HG03342 (cell line): ENCODE measurements at regions not wholly inside any gene's neighbourhood (a gene's known extent, or its start where the extent isn't known, plus 50 kb on each side); places are given as distances from the start of the nearest gene placed in this dataset.

Experiments used
- ATAC-seq: cut with Tn5 transposase; IDR thresholded peaks from one replicate; pipeline ENCODE4 v1.9.1; 2021; ENCODE audit warnings: mild to moderate bottlenecking, moderate library complexity; ENCODE audit not compliant: unreplicated experiment

DNA sequence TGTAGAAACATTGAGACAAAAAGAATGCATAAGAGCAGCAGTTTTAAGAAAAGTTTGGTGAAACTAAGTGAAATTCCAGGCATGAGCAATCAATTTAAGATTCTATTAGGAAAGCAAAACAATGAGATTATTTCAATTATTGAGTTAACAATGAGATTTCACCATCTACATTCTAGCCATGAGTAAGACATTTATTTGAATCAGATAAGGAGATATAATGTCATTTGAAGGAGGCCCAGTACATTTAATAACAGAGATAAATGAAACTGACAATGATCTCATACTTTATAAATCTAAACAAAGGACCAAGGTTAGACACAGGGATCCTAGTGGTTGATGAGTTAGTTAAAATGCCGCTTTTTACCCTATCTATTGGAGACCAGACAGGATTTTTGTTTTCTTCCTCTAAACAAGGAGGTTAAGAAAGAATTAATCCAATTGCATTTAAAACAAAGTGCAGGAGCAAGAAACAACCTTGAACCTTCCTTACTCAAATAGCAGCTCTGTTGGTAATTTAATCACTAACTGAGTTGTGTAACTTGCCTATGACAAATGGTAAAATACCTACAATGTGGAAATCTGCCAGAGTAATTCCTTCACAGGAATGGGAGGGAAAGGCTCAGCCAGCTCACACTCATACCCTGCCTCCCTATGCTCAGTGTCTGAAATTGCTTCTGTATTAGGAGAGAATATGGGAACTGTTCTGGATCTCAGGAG lies 103.5 kb upstream of the NR3C1 start:
- no peak for ATAC-seq

DNA sequence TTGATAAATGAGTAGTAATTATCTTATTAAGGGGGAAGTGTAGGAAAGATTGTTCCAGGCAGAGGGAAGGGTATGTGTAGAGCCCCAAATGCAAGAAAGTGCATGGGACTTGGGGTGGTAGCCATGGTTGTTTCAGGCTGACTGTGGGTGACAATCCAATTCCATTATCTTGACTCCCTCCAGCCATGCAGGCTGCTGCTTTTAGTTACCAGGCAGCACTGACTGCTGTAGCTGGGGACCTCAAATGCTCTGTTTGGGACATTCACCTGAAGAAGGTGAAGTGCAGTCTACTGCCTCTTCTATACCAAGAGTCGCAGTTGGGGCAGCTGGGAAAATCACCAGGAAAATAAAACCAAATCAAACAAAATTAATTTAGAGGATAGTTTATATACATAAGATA lies 102.4 kb upstream of the NR3C1 start:
- ATAC-seq: no peak

DNA sequence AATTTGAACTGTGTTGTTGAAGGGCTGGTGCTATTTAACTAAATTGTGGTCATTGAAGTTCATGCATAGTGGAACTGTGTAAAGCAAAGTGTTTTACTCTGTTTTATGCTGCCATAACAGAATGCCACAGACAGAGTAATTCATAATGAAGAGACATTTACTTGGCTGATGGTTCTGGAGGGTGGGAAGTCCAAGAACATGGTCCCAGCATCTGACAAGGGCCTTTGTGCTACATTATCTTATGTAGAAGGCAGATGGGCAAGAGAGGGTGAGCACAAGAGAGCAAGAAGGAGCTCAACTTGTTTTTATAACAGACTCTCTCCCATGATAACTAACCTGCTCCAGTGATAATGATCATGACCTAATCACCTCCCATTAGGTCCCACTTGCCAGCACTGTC lies 101.9 kb upstream of the NR3C1 start:
- ATAC-seq: no peak

DNA sequence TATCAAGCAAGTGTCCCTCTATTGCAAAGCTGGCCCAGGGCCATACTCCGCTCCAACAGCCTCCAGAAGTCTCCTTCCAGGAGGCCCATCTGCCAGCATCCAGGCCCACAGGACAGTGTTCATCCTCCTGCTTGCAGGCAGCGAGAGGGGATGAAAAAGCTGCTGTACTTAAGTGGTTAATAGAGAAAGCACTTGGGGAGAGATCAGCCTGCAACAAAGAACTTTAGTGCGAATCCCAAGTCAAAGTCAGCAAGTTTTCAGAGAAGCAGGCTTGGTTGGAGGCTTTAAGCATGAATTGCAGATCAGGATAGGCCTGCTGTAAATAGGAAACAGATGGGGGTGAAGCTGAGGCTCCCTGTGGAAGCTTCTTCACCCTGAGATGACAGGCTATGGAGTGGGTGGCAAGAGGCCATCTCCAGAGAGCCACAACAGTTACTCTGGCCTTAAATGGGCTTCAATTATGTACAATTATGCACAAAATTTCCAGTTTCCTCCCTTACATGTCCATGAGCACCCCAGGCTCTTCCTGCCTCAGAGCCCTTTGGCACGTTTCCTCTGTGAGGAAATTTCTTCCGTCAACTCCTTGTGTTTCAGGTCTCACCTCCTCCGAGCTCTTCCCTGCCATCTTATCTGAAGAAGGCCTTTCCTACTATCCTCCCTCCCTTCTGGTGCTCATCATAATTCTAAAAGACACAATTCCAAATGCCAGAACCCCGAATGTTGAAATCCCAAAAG lies 98.0 kb upstream of the NR3C1 start:
- ATAC-seq: no peak

DNA sequence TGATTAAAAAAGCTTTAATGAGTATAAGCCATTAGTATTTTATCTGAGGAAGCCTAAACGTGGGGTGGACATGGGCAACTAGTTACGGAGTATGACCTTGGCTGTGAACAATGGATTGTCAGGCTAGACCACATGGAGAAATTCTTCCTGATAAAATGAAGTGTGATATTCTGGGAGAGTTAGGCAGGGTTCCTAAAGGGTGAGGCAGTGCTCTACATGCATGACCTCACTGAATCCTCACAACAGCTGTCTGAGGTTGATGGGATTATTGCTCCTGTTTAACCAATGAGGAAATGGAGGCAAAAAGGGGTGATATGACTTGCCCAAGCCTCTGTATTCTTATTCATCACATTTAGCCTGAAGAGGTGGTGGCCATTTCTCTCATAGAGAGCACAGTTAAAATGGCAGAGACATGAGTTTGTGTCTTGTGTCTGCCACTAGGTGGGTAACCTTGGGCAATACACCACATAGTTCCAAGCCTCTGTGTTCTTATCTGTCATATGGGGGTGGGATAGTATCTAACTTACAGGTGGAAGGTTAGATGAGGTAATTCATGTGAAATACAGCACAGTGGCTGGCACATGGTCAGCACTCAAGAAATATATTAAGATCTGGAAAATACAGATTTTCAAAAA lies 96.1 kb upstream of the NR3C1 start:
- ATAC-seq: no peak

DNA sequence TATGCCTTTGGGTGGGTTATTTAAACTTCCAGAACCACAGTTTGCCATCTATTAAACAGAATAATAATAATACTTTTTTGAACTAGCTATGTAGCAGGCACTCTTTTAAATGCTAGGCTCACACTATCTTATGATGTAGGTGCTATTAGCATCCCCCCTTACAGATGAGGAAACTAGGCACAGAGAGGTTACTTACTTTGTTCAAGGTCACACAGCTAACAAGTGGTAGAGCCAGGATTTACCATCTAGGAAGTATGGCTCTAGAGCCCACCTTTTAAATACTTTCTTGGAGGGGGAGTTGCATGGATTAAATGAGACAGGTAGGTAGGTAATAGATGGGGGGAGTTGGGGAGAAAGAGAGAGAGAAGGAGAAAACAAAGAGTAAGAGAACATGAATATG lies 95.3 kb upstream of the NR3C1 start:
- ATAC-seq: no peak

DNA sequence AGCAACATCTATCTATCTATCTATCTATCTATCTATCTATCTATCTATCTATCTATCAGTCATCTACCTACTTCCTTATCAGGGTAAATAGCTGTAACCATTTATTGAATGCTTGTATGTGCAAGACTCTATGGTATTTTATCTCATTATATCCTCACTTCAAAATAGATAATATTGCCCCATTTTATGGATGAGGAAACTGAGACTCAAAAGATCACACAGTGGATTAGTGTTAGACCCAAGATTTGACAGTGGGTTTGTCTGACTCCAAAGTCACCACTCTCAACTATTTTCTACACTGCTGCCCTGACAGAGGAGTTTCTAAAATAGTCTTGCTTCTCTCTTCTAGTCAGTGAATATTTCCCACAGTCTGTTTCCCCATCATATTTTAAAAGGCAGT lies 94.3 kb upstream of the NR3C1 start:
- no peak for ATAC-seq

DNA sequence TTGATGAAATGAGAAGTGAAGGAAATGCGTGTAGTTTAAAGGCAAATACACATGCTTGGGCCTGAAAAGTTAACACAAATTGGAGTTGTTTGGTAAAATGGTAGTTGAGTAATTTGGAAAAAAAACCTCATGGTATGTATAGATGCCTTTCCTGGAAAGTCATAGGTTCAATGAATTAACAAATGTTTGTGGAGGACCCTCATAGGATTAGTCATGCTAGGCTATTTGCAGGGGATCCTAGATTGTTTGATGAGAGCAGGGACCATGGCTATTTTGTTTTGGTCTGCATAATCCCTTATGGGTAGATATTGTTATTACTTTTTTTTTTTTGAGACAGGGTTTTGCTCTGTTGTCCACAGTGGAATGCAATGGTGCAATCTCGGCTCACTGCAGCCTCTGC lies 93.5 kb upstream of the NR3C1 start:
- no peak for ATAC-seq

DNA sequence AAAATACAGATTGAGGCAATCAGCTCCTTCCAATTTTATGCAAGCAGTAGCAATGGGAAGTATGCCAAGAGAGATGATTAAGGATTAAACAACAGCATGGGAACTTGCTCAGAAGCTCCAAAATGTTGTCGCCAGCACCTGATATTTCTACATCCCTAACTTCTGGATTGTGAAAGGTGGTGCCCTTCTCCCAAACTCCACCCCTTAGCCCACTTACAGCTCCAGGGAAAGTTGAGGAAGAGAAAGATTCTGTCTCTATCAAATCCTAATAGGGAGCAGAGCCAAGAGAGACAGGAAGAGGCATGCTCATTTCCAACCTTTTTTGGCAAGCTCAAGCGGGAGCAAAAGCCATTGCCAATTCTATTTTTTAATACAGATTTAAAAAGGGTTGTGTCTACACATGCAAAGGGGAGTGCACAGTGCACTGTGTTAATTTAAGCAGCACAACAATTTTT lies 92.4 kb upstream of the NR3C1 start:
- no peak for ATAC-seq

DNA sequence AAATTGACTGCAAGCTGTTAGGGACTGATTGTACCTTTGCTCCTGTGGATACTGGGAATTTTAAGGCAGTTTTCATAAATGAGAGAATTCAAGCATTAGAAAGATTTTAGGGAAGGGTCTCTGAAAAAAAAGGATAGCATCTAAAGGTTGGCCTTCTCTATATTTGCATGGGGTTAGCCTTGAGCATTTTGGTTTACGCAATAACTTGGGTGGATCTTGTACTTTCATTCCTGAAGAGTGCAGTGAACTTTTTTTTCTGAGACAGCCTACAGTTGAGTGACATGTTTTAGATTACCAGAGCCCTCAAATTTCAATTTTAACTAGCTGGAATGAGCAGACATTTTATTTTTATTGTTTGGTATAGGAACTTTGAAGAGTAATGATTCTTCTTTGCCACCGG lies 91.6 kb upstream of the NR3C1 start:
- no peak for ATAC-seq

DNA sequence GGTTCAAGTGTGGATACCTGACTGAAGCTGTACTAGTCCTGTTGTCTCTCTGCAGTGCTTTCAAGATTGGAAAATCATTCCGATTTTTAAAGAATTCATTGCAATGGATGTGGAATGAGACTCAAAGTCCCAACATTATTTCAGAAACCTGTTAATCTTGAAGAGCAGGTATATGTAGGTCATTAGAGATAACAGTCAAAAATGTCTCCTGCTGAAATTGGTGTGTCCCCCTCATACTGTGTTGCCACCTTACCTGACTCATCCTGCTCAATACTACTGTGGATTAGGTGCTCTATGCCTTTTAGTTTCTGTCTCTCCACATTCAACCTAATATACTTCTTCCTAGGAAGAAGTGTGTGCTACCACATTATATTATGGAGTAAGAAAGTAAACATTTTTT lies 91.1 kb upstream of the NR3C1 start:
- ATAC-seq: no peak

DNA sequence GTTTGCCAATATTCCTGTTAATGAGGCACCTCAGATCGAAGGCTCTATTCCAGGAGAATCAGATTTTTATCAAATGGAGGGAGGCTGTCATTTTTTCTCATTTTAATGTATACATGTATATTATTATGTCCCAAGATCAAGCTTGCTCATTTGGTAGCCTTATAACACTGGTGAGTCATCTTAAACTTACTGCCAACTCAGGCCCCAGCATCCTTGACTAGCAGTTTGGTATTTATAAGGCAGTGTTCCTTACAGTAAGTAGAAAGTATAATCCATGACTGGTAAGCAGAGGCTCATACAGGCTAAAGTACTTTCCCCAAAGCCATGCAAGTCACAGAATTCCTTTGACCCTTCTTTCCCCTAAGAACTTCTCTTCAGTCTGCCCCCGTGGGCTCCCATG lies 90.7 kb upstream of the NR3C1 start:
- no peak for ATAC-seq

DNA sequence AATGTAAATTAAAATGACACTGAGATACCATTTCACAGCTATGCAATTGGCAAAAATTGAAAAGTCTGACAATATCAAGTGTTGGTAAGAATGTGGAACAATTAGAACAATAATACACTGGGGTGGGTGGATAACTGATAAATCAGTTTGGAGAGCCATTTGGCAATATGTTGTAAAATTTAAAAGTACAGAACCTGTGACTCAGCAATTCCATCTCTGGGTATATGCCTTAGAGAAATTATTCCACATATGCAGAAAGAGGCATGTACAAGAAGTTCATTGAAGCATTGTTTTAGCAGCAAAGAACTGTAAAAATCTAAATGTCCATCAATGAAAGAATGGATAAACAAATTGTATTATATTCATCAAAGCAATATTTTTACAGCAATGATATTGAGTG lies 89.3 kb upstream of the NR3C1 start:
- no peak for ATAC-seq

DNA sequence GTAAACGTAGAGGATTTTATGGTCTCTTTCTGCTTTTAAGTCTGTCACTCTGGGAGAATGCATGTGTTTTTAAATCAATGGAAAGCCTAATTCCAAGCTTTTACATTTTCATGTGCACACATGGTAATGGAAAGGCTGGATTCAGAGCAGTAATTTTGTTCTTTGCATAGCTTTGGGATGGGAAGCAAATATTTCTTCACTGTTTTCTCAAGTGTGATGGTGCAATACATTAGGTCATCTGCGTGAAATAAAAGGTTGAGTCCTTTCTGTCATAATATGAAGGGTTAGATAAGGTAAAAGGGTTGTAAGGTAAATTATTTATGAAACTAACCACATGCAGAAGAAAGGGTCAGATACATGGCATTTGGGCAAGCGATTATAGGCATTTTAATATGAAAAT lies 88.2 kb upstream of the NR3C1 start:
- no peak for ATAC-seq

DNA sequence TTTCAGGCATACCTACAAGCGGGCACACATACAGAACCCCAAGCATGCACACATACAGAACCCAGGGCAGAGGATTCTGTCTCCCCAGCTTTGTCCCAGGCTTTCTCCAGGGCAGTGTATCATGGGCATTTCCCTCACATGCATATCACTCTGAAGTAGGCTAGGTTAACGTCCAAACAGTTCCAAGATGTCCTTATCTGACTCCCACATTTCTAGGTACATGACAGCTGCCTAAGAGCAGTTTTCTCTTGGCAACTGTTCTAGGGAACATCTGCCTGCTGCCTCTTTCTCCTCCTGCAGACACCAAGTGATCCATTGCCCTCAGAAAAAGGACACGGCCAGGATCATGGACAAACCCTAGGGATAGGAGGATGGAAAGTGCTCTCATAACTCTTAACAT lies 84.9 kb upstream of the NR3C1 start:
- no peak for ATAC-seq

DNA sequence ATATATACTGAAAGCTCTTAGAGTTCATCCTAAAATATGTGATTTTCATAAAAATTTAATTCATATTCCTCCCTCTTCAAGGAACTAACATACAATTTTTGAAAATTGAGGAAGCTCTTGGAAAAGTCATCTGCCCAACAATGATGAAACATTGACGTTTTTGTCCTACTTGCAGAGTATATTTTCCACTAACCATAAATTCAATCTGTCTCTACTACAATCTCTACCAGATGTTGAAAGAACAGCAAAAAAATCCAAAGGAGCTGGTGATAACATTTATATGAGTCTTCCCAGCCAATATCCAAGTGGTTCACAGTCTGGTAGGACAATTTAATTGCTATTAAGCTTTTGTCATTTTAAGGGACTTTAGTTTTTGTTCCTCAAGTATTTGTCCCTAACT lies 81.1 kb upstream of the NR3C1 start:
- no peak for ATAC-seq

DNA sequence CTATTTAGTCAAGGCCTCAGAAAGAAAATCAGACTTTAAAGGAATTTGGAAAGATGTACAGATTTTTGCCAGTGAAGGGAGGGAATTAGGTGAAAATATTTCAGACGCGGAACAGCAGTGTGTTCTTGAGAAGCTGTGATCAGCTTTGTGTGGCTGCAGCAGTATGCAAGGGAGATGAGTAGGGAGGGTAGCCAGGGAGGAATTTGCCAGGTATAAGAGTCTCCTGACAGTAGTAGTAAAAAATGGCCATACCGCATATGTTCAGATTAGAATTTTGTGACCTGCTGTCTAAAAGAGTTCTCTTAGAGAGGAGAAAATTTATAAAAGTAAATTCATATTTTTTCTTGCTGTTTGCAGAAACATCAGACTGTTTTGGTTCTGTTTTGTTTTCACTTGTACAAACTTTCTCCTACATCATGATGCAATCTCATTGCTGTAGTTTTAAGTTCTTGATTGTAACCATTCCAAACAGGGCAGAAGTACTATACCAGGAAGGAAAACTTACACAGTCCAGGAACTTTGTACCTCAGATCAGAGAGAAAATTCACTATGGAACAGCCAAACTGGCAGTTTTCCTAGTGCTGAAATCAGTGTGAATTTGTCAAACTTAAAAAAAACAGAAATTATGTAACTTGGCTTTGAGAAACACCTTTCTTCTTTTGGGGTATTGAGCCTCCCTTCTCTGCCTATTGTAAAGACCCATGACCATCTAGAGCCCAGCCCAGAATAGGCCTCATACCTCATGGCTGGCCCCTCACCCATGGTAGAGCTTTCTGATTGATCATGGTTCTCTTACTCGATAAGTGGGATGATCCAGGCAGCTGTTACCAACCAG lies 78.4 kb upstream of the NR3C1 start:
- ATAC-seq: no peak

DNA sequence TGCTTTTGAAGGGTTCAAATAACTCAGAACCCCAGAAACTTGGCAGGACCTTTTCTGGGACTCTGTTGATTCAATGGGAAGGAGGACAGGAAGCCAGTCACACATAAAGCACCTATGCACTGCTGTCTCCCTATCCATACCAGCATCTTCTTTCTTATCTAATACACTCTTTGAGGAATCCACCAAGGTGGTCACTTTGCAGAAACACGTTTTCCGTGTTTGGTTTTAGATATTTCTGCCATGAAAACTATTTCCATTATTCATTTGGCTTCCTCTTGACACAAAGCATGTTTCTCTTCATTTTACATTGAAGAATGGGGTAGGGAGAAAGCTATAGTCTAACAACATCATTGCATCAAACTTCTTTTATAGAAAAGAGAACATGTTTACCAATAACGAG lies 76.5 kb upstream of the NR3C1 start:
- ATAC-seq: no peak

DNA sequence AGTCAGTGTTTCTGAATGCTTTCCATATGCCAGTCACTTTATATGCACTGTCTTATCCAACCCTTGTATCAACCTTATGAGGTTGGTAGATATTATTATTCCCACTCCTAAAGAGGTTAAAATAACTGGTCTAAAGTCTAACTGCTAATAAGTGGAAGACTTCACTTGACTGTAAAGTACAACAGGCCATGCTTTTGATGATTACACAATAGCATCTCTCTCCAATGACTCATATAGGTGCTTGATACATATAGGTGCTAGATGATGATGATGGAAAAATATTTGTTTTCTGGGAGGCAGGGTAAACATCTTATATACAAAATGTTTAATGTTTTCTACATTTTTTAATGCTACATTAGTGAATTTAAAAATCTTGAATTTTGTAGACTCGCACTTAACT lies 75.9 kb upstream of the NR3C1 start:
- ATAC-seq: no peak

DNA sequence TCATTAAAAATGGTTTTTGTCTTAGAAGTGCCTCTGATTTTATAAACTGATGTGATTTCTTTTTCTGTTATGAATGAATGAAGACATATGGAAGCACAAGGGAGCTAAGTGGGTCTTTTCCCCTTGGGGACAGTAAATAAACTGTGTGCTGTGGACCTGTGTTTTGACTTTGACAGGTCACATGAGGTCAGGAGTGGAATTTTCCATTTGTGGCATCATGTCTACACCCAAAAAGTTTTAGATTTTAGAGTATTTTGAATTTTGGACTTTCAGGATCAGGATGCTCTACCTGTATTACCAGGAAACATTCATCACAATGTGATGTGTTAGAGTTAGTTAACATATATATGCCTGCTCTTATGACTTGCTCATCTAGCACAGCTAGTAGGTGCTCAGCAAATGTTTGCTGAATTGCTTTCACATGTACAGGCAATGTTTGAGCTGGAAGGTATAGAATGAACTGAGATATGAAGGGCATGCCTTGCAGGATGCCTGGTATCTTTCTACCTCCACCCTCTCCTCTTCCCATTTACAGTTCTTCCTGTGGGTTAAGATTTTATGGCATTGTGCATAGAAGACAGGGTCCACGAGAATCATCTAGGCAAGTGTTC lies 73.2 kb upstream of the NR3C1 start:
- no peak for ATAC-seq

DNA sequence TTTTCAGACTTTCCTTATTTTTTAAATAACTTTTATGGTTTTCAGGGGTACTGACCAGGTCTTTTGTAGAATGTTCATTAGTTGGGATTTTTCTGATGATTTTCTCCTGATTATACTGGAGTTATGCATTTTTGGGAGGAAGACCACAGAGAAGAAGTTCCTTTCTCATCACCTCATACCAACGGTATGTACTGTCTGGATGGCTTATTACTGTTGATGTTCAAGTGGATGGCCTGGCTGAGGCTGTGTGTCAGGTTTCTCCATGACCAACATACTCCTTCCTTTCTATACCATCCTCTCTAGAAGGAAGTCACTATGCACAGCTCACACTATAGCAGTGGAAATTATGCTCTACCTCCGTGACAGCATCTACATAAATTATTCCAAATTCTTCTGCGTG lies 71.1 kb upstream of the NR3C1 start:
- no peak for ATAC-seq
